ENCODE measurements at regions not wholly inside any gene's neighbourhood (a gene's known extent, or its start where the extent isn't known, plus 50 kb on each side); places are given as distances from the start of the nearest gene placed in this dataset.

GRCh38 chr12:94867066-94867855 lies 136.2 kb downstream of the NDUFA12 start:
- ChIA-PET POLR2A (ENCODE audit: unreplicated experiment) (interaction anchor here (0.6 kb wide), 1 partner anchor 34 kb away, joined by 4 read pairs; no protein-coding TSS in a partner anchor), CTCF (no interaction called here)
- no peaks in the 10 kb centered on the region for H3K27me3 ChIP-seq (ENCODE audit: insufficient read depth, low read depth)

GRCh38 chr12:94864987-94865386 lies 138.5 kb downstream of the NDUFA12 start:
- Histone ChIP-seq H3K36me3 (ENCODE audit: low read depth) (no peaks in the 10 kb centered on the region), H3K9me2 (ENCODE audit: insufficient read depth) (no peaks in the 10 kb centered on the region), H3K9me3 (ENCODE audit: insufficient read depth, low read depth) (no peaks in the 10 kb centered on the region), H3F3A (ENCODE audit: insufficient read depth, low read depth) (no peaks in the 10 kb centered on the region), H3K27ac (no peak overlapping the region), H3K79me2 (ENCODE audit: low read depth) (no peaks in the 10 kb centered on the region), H2AFZ (no peak overlapping the region), H3K27me3 (ENCODE audit: insufficient read depth, low read depth) (no peaks in the 10 kb centered on the region), H3K4me3 (no peak overlapping the region), H4K20me1 (ENCODE audit: insufficient read depth) (no peaks in the 10 kb centered on the region), H3K4me2 (no peak overlapping the region), H3K4me1 (replicated peaks; ENCODE audit: insufficient read depth) (no peaks in the 10 kb centered on the region)
- TF ChIP-seq CTCF (conservative IDR thresholded peaks at IDR 0.05) (no peak), EZH2 (IDR thresholded peaks at IDR 0.05; ENCODE audit: low read depth) (no peak)
- ChIA-PET POLR2A (ENCODE audit: unreplicated experiment) (no interaction called here), CTCF (no interaction called here)
- no TSS peak for BruUV-seq (replicated peaks)
- intact Hi-C loops (cut with micrococcal nuclease; ENCODE audit: unreplicated experiment), result no loop called here
- DNase-seq, result no peak

More at GRCh38 chr12:94867066-94867855, 136.2 kb downstream of the NDUFA12 start:
- Histone ChIP-seq H3F3A (ENCODE audit: insufficient read depth, low read depth) (no peaks in the 10 kb centered on the region), H3K4me2 (no peak overlapping the region), H3K36me3 (ENCODE audit: low read depth) (no peaks in the 10 kb centered on the region), H3K9me2 (ENCODE audit: insufficient read depth) (no peaks in the 10 kb centered on the region), H3K4me1 (replicated peaks; ENCODE audit: insufficient read depth) (no peaks in the 10 kb centered on the region), H3K4me3 (no peak overlapping the region), H4K20me1 (ENCODE audit: insufficient read depth) (no peaks in the 10 kb centered on the region), H2AFZ (no peak overlapping the region), H3K79me2 (ENCODE audit: low read depth) (no peaks in the 10 kb centered on the region), H3K27ac (no peak overlapping the region), H3K9me3 (ENCODE audit: insufficient read depth, low read depth) (no peaks in the 10 kb centered on the region)
- intact Hi-C loops (cut with micrococcal nuclease; ENCODE audit: unreplicated experiment), result no loop called here
- DNase-seq, result no peak
- no TSS peak for BruUV-seq (replicated peaks)
- TF ChIP-seq CTCF (conservative IDR thresholded peaks at IDR 0.05) (no peak), EZH2 (IDR thresholded peaks at IDR 0.05; ENCODE audit: low read depth) (no peak)

DNA sequence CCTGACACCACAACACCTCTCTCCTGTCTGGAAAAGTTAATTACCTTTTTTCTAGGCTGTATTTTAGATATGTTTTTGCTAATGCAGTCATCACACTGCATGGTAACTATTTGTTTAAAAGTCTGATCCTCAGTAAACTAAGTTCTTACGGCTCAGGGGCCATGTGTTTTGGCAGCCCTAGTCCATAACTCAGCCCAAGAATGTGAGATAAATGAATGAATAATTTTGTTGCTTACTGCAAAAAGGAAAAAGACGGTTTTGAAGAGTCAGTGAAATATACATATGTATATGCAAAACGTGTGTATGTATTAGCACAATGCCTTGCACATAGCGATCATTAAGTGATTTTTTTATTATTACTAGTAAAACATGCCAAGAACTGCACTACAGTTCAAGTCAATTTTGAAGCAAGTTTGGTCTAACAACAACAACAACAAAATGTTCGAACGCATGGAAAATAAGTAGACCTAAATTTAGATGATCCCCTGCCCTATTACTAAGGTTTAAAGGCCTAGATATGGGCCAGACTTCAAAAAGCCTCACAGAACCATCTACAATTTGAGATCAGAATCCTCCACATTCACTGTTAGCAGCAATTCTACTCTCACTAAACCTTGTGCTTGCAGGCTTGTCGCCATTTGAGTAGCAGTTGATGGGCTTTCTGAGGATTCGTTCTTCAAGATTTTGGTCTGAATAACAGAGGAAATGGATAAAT lies 140.0 kb downstream of the NDUFA12 start:
- no peak for DNase-seq
- Histone ChIP-seq H3K4me1 (replicated peaks; ENCODE audit: insufficient read depth) (no peaks in the 10 kb centered on the region), H4K20me1 (ENCODE audit: insufficient read depth) (no peaks in the 10 kb centered on the region), H3K79me2 (ENCODE audit: low read depth) (no peaks in the 10 kb centered on the region), H2AFZ (no peak overlapping the region), H3K27me3 (ENCODE audit: insufficient read depth, low read depth) (no peaks in the 10 kb centered on the region), H3K36me3 (ENCODE audit: low read depth) (no peaks in the 10 kb centered on the region), H3K9me2 (ENCODE audit: insufficient read depth) (no peaks in the 10 kb centered on the region), H3F3A (ENCODE audit: insufficient read depth, low read depth) (no peaks in the 10 kb centered on the region), H3K4me2 (no peak overlapping the region), H3K9me3 (ENCODE audit: insufficient read depth, low read depth) (no peaks in the 10 kb centered on the region), H3K27ac (no peak overlapping the region), H3K4me3 (no peak overlapping the region)
- TF ChIP-seq EZH2 (IDR thresholded peaks at IDR 0.05; ENCODE audit: low read depth) (no peak), CTCF (conservative IDR thresholded peaks at IDR 0.05) (no peak)
- no TSS peak for BruUV-seq (replicated peaks)
- ChIA-PET CTCF (no interaction called here), POLR2A (ENCODE audit: unreplicated experiment) (no interaction called here)
- intact Hi-C loops (cut with micrococcal nuclease; ENCODE audit: unreplicated experiment), result no loop called here
